Eye (tissue), 1 donor: ENCODE measurements at regions not wholly inside any gene's neighbourhood (a gene's known extent, or its start where the extent isn't known, plus 50 kb on each side); places are given as distances from the start of the nearest gene placed in this dataset.
"Not testable (repeated sequence)": the region's sequence is repeated elsewhere in the genome, so short reads cannot be mapped to it uniquely, and the experiment has no call there.

ENCODE experiments used
- DNase-seq: peaks from one replicate; pipeline ENCODE4 v3.0.0-alpha.2; 2015

DNA sequence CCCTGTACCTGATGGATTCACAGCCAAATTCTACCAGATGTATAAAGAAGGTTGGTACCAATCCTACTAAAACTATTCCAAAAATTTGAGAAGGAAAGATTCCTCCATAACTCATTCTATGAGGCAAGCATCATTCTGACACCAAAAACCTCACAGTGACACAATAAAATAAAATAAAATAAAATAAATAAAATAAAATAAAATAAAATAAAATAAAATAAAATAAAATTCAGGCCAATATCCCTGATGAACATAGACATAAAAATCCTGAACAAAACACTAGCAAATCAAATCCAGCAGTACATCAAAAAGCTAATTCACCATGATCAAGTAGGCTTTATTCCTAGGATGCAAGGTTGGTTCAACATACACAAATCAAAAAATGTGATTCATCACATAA lies 108.1 kb downstream of the PROX1 start:
- DNase-seq, result not testable (repeated sequence)

DNA sequence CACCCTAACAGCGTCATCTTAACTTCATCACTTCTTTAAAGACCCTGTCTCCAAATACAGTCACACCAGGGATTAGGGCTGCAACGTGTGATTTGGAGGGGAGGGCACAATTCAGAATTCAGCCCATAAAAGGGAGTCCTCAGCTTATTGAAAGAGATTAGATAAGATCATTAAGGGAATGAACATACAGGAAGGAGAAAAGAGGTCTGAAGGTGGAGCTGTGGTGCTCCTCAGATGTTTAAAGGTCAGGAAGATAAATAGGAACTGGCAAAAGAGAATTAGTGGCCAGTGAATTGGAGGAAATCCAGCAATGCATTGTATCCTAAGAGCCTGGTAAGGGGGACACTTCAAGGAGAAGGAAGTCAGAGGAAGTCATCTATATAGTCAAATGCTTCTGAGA lies 113.5 kb downstream of the PROX1 start:
- no peak for DNase-seq

DNA sequence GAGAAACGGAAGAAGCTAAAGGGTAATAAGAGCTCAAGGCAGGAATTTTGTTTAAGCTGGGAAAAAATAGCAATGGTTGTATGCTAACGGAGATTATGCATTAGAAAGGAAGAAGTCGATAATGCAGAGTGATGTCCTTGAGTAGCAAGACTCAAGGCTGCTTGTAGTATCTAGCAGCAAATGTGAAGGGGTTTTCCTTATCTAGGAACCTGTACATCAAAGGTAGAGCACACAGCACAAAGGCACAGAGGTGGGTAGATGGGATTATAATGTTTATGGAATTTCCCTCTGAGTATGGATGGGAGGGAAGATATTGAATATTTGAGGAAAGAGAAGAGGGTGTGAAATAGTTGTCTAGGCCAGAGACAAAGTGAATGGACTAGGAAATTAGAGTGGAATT lies 114.1 kb downstream of the PROX1 start:
- DNase-seq, result no peak

DNA sequence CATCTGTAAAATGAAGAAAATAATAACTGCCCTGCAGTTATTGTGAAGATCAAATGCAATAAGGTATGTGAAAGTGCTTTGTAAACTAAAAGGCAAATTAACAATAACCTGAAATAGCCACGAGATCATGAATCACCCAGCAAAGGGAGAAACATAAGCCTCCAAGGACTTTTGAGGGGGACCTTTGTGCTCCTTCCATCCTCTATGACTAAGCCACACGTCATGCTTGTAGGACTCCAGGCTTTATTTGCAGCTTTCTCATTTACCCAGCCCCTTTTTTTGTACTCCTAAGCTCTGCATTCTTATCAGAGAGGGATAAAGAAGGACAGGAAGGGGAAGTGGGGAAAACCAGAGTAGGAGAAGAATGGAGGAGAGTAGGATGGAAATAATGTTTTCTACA lies 115.1 kb downstream of the PROX1 start:
- no peak for DNase-seq

DNA sequence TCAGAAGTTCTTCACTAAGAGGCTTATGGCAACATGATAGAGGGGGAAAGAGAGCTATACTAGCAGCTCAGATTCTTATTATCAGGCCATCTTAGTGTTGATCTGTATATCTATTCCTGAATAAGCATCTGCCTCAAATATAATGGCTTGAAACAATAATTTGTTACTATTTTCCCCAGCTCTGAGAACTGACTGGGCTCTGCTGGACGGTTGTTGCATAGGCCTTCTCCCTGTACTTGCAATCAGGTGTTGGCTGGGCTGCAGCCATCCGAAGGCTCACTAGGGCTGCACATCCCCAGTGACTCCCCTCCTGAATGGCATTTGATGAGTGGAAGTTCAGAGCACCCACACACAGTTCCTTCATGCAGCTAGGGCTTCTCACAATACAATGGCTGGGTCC lies 116.0 kb downstream of the PROX1 start:
- DNase-seq, result no peak

DNA sequence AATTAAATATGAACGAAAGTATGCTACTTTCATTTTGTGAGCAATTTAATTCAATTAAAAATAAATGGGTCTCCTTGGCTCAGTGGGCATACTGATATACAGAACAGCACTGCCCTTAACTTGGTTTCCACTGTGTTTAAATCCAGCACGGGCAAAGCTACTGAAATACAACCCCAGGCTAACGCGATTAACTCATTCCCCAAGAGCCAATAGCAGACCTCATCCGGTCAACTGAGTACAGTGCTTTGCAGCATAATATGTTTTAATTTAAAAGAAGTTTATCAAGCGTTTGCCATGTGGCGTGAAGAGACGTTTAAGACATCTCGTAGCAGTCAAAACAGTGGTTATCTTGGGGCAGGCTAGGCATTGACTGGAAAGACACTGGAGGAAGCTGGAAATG lies 118.6 kb downstream of the PROX1 start:
- peak; percentile 7 for DNase-seq

DNA sequence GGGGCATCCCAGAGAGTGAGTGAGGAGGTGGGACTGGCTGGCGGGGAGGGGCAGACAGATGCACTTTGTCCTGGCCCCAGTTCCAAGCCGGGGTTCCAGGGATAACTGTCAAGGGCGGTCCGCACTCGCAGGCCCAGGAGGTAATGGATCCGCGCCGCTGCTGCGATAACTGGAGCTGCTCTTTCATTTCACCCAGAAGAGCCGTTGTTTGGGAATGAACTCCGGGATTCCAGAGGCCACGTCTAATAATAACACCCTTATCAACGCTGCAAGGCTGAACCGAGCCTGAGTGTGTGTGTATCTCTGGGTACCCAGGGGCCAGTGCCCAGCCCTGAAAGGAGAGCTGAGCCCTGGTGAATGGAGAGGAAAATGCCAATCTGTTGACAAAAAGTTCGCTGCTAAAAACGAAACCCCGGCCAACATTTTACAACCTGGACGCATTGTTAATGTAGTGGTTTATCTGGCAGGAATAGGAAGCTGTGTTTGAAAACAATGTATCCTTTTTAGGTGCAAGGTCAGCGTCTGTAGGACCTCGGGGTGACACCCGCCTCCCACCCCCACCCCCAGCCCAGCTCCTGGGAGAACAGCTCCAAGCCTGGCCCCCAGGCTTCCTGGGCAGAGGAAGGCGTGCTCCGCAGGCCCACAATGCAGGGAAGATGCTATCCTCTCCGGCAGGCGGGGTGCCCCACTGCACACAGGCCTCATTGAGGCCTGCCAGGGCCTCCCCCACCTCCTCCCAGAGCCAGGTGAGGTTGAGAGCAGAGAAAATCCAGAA lies 119.7 kb downstream of the PROX1 start:
- peak; percentile 7 for DNase-seq

DNA sequence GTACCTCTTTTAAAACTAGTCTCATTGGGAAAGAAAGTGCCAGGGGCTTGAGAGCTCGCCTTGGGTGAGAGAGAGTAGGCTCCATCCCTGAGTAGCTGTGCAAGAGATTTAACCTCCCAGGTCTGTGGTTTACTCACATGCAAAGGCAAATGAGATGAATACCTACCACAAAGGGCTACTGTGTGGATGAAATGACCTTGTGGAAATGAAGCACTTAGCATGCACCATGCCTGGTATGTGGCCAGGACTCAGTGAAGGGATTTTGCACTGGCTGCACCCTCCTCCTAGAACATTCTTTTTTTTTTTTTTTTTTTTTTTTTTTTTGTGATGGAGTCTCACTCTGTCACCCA lies 120.3 kb downstream of the PROX1 start:
- no peak for DNase-seq

DNA sequence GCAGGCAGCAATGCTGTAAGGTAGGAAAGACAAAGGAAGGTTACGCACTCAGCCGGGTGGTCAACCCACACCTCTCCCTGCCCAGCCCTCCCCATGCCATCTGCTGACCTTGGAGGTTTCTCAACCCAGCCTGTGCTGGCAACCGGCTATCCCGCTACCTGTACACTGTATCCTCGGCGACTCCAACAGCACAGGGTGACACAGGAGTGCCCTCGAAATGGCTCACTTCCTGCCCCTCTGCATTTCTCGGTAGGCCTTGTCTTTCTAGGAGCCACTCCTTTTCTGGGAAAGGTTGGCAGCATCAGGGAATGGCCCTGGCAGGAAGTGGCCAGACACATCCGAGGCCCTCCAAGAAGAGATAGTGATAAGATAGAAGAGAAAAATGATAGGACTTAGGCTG lies 124.0 kb downstream of the PROX1 start:
- no peak for DNase-seq

DNA sequence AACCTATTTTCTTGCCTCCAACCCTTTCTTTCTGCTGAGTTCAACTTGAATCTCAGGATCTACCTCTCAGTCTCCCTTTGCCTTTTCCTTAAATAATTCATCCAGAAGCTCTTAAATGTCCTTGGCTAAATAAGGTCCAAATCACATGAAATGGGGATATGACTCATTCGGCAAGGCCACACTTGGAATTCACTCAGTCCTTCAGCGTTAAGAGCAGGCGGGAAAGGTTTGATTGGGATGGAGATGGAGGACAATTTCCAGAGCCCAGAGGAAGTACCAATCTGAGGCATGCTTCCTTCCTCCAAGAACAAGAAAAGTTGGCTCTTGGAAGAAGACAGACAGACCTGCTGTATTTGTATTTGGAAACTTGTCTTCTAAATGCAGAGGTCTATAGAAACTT lies 128.5 kb downstream of the PROX1 start:
- DNase-seq, result no peak

DNA sequence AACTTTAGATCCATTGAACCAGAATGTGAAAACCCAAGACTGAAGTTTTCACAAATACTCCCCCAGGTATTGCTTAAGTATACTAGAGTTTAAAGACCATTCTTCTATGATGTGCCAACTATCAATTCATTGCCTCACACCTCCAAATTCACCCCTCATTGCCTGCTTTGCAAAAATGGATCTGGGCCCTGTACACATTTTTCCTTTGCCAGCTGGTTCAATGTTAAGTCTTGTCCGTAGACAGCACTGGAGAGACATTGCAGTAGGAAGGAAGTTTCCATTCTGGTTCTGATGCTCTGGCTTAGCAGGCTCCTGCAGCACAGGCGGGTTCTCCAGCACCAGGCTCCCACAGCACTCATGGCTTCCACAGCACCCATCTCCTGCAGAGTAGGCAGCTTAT lies 130.0 kb downstream of the PROX1 start:
- no peak for DNase-seq

DNA sequence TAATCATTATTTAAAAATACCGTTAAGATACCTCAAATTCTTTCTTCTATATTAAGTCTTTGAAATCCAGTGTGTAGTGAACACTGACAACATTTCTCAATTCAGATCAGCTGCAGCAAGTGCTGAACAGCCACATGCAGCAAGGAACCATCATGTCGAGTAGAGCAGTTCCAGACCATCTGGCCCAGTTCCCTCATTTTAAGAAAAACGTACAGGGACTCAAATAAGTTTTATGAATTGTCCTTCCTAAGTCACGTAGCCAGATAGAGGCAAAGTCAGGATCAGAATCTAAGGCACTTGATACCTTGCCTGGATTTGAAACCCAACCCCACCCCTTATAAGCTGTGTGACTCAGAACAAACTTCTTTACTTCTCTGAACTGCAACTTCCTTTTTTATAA lies 132.4 kb downstream of the PROX1 start:
- no peak for DNase-seq

DNA sequence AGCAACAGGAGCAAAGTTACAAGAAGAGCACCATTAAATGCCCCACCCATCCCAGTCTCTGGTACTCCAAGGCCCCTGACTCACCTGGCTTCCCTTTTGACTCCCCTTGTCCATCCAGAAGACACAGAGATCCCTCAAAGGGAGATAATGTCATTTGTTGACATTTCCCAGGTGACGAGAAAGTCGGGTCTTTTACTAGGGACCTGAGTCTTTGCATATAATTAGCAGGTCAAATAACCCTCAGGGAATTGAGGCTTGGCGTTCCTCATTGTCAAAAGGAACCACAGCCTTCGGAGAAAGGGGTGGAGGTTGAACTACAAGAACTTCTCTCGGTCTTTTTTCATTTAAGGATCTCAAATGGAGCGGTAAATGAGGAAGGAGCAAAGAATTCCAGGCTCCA lies 133.2 kb downstream of the PROX1 start:
- no peak for DNase-seq

DNA sequence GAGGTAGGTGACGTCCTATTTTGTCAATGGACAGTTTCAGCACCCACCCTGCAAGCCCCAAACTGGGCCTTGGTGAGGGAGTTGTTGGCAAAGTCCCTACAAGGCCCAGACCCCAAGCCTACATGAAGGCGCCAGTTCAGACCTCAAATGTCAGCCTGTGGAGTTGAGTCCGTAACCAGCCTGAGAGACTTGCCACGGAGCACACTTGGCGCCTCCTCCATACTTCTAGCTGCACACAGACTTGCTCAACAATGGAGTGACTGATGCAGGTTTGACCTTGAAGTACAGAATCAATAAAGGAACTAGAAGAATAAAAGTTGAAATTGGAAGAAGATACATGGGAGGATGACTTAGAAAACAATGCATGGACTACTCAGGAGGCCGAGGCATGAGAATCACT lies 134.3 kb downstream of the PROX1 start:
- DNase-seq, result no peak

DNA sequence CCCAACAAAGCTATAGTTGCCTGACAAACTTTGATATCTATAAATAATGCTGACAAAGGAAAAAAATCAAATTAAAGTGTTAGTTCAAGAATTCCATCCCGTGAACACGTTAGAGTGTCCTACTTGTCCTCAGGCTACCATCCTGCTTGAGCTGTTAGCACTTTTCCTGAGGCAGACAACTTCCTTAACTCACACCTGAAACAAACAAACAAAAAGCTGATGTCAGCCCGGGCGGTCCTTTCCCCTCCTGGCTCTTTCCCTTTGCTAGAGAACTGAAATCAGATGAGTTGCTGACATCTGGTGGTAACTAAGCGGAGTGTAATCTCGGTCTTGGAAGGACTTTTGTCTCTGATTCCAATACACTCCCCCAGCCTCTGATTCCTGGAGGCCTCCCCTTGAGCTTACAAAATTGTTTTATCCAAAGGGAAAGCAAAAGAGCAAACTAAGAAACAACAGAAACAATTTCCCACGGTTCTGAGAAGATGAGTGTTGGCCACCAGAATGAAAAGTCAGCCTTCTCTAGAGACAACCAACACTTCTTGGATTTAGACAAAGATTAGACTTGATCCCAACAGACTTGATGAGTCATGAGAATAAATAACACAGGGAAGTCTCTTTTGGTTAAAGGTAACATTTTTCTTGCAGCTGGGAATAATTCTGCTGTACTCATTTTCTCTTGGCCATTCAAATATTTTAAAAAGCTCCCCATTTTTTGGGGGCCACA lies 135.4 kb downstream of the PROX1 start:
- DNase-seq, result peak; percentile 86

DNA sequence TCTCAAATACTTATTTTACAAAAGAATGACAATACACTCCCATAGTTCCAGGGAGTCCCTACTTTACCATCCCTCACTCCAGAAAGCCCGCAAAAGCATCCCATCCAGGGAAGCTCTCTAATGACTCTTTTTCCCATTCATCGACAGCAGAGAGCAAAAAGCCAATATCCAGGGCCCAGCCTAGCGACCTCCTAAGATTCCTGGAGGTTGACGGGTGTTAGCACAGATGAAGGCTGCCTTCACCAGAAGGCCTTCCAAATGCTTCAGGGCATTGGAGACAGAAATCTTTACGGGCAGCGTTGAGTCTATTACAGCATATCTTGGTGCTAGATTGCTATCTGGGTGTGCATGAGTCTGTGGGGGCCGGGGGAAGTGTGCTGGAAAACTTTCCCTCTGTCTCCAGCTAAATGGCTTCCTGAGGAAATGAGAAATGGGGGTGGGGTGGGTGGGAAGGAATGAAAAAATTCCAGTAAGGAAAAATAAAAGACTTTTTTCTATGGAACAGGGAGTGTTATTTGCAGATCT lies 136.6 kb downstream of the PROX1 start:
- no peak for DNase-seq

DNA sequence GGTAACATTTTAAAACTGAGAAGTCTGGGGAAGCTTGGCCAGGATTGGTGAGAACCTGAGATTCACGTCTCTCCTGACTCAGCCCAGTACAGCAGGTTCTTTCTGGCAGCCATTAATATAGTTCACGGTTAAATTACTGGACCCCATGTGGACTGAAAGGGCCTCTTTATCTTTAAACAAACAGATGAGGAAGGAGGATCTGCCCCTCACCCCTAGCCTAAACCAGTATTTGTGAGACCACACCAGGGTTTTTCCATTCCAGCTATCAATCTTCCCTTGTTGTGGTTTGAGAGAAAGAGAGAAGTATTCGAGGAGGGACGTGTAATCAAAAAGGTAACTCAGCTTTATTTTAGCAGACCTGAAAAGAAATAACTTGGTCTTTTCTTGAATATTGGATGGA lies 137.1 kb downstream of the PROX1 start:
- DNase-seq, result no peak

DNA sequence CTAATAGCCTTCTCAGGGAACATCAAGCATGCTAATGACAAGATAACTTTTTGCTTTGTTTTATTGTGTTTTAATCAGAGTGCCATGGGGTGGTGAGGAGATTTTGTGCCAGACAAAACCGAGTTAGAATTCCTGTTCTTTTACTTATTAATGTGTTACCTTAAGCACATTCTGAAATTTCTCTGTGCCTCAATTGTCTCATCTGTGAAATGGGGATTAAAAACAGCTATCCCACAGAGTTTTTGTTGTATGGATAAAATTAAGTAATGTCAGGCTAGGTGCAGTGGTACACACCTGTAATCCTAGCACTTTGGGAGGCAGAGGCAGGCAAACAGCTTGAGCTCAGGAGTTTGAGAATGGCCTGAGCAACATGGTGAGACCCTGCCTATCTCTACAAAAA lies 138.0 kb downstream of the PROX1 start:
- DNase-seq, result no peak

DNA sequence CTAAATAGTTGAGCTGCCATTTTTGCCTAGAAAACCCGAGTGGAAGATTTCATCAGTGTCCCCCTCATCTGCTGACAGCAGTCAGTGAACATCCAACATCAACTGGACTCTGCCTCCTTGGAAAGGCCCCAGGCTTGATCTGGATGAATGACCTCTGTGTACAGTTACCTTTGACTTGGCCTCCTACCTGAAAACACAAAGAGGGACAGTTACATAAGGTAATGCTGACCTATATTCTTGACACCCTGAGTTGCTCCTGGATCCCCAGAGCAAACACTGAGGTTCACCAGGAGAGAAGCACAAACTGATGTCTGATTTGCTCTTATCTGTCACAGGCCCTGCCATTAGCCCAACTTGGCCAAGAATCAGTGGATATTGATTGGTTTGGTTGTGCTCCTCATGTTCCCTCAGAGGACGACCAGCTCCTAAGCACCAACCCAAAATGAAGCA lies 138.9 kb downstream of the PROX1 start:
- DNase-seq, result no peak

DNA sequence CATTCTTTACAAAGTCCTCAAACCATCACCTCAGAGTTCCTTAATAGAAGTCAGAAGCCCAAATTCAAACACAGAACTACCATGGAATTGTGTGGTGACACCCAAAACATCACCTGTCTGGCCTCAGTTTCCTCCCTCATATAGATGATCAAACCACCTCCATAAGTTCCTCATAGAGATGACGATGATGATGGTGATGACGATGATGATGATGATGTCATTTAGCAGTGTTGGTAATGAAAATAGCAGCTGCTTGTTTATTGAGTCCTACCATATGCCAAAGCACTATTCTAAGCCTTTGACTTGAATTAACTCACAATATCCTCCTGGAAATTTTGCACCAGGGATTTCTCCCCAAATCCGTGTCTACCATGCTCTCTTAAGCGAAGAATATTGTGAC lies 139.9 kb downstream of the PROX1 start:
- no peak for DNase-seq

DNA sequence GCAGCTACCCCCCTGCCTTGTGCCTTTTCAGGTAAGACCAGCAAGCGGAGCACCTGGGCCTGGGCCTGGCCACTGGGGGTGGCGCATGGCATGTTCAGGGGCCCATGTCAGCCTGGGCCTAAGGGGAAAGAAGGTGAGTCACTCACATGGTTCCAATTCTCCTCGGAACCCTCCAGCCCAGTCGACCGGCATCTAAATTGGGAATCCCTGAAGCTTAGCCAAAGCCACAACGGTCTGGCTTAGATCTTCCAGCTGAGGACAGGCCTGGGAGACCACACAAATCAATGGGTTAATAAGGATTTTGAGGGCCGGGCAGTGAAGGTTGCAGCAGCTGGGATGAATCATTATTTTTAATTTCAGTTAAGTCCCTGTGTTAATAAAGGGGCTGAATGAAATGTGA lies 145.1 kb upstream of the SMYD2 start:
- DNase-seq, result peak; percentile 18

DNA sequence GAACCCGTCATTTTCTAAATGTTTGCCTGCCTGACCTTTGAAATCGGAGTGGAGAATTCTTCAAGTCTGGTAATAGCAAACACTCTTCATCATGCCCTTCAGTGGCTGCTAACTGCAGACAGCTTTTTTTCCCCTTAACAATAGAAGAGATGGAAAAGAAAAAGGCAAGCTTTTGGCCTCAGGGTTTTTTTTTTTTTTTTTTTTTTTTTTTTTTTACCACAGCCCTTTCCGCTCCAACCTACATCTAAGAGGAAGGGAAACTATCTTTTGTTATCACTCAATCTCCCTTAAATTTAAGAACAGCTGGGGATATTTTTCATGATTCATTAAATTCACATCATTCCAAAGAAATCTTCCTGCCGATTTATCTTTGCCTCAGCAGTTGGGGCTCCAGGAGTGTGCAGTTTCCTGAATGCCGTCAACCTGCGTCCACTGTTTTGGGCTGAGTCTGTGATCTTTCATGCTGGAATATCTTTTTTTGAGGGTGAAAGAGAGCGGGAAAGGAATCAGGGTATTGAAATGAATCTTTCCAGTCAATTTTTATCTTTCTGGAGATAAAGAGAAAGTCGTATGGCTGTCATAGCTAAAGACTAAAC lies 144.5 kb upstream of the SMYD2 start:
- DNase-seq, result peak; percentile 11

DNA sequence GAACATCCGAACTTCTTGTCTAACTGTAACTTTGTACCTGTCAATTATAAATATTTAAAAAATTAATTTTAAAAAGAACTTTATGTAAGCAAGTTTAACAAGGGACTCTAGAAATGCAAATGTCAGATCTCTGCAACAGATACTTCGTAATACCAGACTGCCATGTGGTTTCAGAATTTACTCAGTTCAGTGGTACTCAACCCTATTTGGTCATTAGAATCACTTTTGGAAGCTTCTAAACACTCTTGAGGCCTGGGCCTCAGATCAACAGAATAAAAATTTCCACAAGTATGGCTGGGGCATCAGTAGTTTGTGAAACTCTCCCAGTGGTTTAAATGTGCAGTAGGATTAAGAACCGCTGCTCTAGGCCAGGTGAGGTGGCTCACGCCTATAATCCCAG lies 139.5 kb upstream of the SMYD2 start:
- no peak for DNase-seq
